Spleen (tissue), 11 donors: ENCODE measurements at regions not wholly inside any gene's neighbourhood (a gene's known extent, or its start where the extent isn't known, plus 50 kb on each side); places are given as distances from the start of the nearest gene placed in this dataset.

Source experiments
- DNase-seq: peaks from one replicate; pipeline ENCODE4 v3.0.0-alpha.2; 2020
- H3K27ac ChIP-seq, 8 donors: fragments of 200-600 bp; sonication (generic) in 7 of 8; 1 replicate in 4 of 8; 2 replicates in 4 of 8; pipeline versions ENCODE4 v1.5.0 to v1.8.0; 2016 to 2021; ENCODE audit warnings: inconsistent platforms in 4 of 8, mild to moderate bottlenecking in 4 of 8, moderate library complexity in 1 of 8
- H3K27me3 ChIP-seq, 7 donors: fragments of 200-600 bp; sonication (generic) in 6 of 7; replicated peaks in 1 of 7; 1 replicate in 4 of 7; 2 replicates in 3 of 7; pipeline versions ENCODE4 v1.5.0 to v1.8.0; 2016 to 2021; ENCODE audit warnings: inconsistent platforms in 3 of 7, mild to moderate bottlenecking in 1 of 7
- H3K36me3 ChIP-seq, 6 donors: fragments of 200-600 bp; sonication (generic) in 5 of 6; 1 replicate in 4 of 6; 2 replicates in 2 of 6; pipeline versions ENCODE4 v1.5.0 to v1.8.0; 2016 to 2021; ENCODE audit warnings: inconsistent platforms in 2 of 6
- H3K4me1 ChIP-seq, 6 donors: fragments of 200-600 bp; sonication (generic) in 5 of 6; 1 replicate in 3 of 6; 2 replicates in 3 of 6; pipeline versions ENCODE4 v1.5.0 to v1.8.0; 2016 to 2021; ENCODE audit warnings: inconsistent platforms in 3 of 6
- H3K4me3 ChIP-seq, 8 donors: fragments of 200-600 bp; sonication (generic) in 7 of 8; 1 replicate in 4 of 8; 2 replicates in 4 of 8; pipeline versions ENCODE4 v1.5.0 to v1.8.0; 2016 to 2021; ENCODE audit warnings: inconsistent platforms in 4 of 8, mild to moderate bottlenecking in 4 of 8, moderate library complexity in 2 of 8
- H3K9me3 ChIP-seq, 8 donors: fragments of 200-600 bp; sonication (generic) in 7 of 8; 1 replicate in 4 of 8; 2 replicates in 4 of 8; pipeline versions ENCODE4 v1.5.0 to v1.8.0; 2016 to 2021; ENCODE audit warnings: inconsistent platforms in 4 of 8
- POLR2A ChIP-seq, 3 donors: fragments of 450-650 bp; IDR thresholded peaks; one replicate each; pipeline ENCODE4 v1.5.1; 2017; ENCODE audit warnings: antibody characterized with exemption in 3 of 3, mild to moderate bottlenecking in 1 of 3
- POLR2AphosphoS5 ChIP-seq, 3 donors: sonication (generic); formaldehyde crosslinking; IDR thresholded peaks; one replicate each; pipeline ENCODE4 v1.5.1; 2017; ENCODE audit warnings: antibody characterized with exemption in 3 of 3
- WGBS, 5 donors: extraction: QIAGEN DNeasy Blood & Tissue Kit in 3 of 5; methylation state at CpG; one replicate each; pipeline versions ENCODE4 v1.1.5 to v1.1.7; 2013 to 2018; 5-methylcytosine and 5-hydroxymethylcytosine counted together
- intact Hi-C: fragments of 100-400 bp; cut with DNase I; formaldehyde crosslinking; loops from one replicate; pipeline ENCODE4 v1.15.0; 2023; ENCODE audit warnings: low total_unique reads
- small RNA-seq, 4 donors: library from RNA; depleted of rRNA; stranded (forward); fragments of <200 nt; gene quantifications; one replicate each; pipeline ENCODE3, GENCODE V24; 2016
- TF ChIP-seq, protein P1 (sequence below), 11 experiments: fragments of 200-600 bp in 7 of 11; fragments of 450-650 bp in 4 of 11; sonication (generic) in 4 of 11; IDR thresholded peaks in 8 of 11; conservative IDR thresholded peaks in 3 of 11; 1 replicate in 7 of 11; 2 replicates in 4 of 11; pipeline versions ENCODE4 v1.4.0 to v1.8.0; 2016 to 2021; ENCODE audit warnings: antibody characterized with exemption in 11 of 11, inconsistent platforms in 4 of 11, mild to moderate bottlenecking in 1 of 11
- donor health status: healthy with polysubstance abuse.
- donor health status: DM: no; HTN: no; CAD: no; lungs with moderate emphysema.
- donor health status: DM: no; HTN: no; CAD: no.
- donor health status: Bipolar disorder and iron deficiency.
- donor health status: healthy.
- donor health status: DM: no; HTN: no; CAD: no.
- donor health status: DM: yes; HTN: yes; CAD: no.

DNA sequence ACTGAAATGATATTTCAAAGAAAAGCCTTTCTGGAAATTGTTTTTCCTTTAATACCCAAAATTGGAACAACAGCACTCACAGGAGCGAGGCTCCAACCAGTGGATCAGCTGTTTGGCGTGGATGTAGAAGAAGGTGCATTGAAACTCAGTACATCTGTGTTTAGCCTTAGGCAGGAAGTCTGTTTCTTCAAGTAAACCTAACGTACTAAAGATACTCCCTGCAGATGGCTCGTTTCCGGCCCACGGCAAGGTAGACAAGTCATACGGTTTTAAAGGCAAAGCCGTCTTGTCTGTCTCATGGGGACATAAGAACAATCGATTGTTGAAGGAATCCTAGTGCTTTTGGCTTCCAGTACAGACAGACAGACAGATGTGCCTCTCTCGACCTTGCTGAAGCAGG lies 50.0 kb upstream of the CLCN4 start:
- H3K4me1 ChIP-seq = peaks cover 26 to 76% (median 66%) of the 10 kb centered on the region in 6 donors
- intact Hi-C loops = no loop called here
- no peaks in the 10 kb centered on the region for H3K27me3 ChIP-seq
- no peak overlapping the region for H3K4me3 ChIP-seq
- H3K9me3 ChIP-seq = no peaks in the 10 kb centered on the region
- peaks cover 0 to 23% (median 0%) of the 10 kb centered on the region in 6 donors for H3K36me3 ChIP-seq
- DNase-seq = peak; percentile 87
- H3K27ac ChIP-seq = peak overlapping the region; percentile 35 to 88 (median 77)
- peak in 1 of 3 donors; percentile 37 for TF ChIP-seq POLR2AphosphoS5 (IDR thresholded peaks at IDR 0.05)
- TF ChIP-seq POLR2A (IDR thresholded peaks at IDR 0.05) = peak in 1 of 3 donors; percentile 12
- TF ChIP-seq, protein P1, sequence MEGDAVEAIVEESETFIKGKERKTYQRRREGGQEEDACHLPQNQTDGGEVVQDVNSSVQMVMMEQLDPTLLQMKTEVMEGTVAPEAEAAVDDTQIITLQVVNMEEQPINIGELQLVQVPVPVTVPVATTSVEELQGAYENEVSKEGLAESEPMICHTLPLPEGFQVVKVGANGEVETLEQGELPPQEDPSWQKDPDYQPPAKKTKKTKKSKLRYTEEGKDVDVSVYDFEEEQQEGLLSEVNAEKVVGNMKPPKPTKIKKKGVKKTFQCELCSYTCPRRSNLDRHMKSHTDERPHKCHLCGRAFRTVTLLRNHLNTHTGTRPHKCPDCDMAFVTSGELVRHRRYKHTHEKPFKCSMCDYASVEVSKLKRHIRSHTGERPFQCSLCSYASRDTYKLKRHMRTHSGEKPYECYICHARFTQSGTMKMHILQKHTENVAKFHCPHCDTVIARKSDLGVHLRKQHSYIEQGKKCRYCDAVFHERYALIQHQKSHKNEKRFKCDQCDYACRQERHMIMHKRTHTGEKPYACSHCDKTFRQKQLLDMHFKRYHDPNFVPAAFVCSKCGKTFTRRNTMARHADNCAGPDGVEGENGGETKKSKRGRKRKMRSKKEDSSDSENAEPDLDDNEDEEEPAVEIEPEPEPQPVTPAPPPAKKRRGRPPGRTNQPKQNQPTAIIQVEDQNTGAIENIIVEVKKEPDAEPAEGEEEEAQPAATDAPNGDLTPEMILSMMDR (IDR thresholded peaks at IDR 0.05 in 8 of 11, conservative IDR thresholded peaks at IDR 0.05 in 3 of 11) = no peak
- WGBS, 5 donors = 19 to 59% (median 39%) methylated on average over 10 of the region's 10 CpGs

Small RNA genes lying in the stretch of these regions (small RNA-seq; reads per million reads assigned to genes)
- gene RF00019 = 0 reads per million in 4 donors
